WI38 (cell line): ENCODE measurements at regions not wholly inside any gene's neighbourhood (a gene's known extent, or its start where the extent isn't known, plus 50 kb on each side); places are given as distances from the start of the nearest gene placed in this dataset.

Experiments
- H3K4me3 ChIP-seq: 2 replicates; pipeline ENCODE4 v1.5.1; 2011; ENCODE audit warnings: low read depth, mild to moderate bottlenecking, control low read depth, low read length
- TF ChIP-seq, protein P1 (sequence below): IDR thresholded peaks from 2 replicates; pipeline ENCODE4 v1.5.1; 2012; ENCODE audit warnings: low read depth, mild to moderate bottlenecking, control low read depth, low read length

GRCh38 chr2:129460299-129461198 is 518.9 kb upstream of the RAB6C start:
- TF ChIP-seq, protein P1, sequence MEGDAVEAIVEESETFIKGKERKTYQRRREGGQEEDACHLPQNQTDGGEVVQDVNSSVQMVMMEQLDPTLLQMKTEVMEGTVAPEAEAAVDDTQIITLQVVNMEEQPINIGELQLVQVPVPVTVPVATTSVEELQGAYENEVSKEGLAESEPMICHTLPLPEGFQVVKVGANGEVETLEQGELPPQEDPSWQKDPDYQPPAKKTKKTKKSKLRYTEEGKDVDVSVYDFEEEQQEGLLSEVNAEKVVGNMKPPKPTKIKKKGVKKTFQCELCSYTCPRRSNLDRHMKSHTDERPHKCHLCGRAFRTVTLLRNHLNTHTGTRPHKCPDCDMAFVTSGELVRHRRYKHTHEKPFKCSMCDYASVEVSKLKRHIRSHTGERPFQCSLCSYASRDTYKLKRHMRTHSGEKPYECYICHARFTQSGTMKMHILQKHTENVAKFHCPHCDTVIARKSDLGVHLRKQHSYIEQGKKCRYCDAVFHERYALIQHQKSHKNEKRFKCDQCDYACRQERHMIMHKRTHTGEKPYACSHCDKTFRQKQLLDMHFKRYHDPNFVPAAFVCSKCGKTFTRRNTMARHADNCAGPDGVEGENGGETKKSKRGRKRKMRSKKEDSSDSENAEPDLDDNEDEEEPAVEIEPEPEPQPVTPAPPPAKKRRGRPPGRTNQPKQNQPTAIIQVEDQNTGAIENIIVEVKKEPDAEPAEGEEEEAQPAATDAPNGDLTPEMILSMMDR = no peak
- no peak overlapping the region for H3K4me3 ChIP-seq

- TF ChIP-seq, protein P1 = no peak
Measured at GRCh38 chr2:129462349-129462748, 517.1 kb upstream of the RAB6C start.

DNA sequence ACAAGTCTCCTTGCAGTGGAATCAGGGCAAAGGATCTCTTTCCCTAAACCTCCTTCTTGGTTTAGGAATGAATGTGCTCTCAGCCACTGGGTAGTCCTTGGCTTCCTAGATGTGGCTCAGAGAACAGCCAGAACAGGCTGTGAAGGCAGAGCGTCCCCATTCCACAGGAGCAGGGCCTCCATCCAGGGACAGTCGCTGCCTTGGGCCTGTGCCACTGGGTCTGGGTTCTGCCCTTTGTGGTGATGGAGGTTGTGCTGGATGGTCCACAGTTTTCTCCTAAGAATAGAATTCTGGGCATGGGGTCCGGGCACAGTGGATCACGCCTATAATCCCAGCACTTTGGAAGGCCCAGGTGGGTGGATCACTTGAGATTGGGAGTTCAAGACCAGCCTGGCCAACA is 516.5 kb upstream of the RAB6C start:
- TF ChIP-seq, protein P1 = no peak
- H3K4me3 ChIP-seq = no peak overlapping the region

More at GRCh38 chr2:129462349-129462748, 517.1 kb upstream of the RAB6C start:
- H3K4me3 ChIP-seq = no peak overlapping the region

- H3K4me3 ChIP-seq = no peak overlapping the region
Measured at GRCh38 chr2:129464036-129464435, 515.4 kb upstream of the RAB6C start.

DNA sequence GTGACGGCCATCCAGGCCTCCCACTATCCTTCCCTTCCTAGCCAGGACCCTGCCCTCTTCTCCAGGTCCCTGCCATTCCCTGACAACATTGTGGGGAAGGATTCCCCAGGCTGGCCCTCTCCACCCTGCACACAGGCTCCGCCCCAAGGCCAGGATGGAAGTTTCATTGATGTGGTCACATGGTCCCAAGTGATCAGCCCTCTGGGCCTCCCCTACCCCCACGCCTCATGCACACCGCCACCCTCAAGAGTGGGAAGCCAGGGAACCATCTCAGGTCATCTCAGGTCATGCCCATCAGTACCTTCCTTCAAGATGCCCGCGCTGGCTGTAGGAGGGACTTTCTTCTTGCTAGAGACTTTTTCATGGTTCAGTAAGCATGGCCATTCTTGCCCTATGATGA is 514.8 kb upstream of the RAB6C start:
- H3K4me3 ChIP-seq = no peak overlapping the region
- TF ChIP-seq, protein P1 = no peak

More at GRCh38 chr2:129464036-129464435, 515.4 kb upstream of the RAB6C start:
- TF ChIP-seq, protein P1 = no peak

DNA sequence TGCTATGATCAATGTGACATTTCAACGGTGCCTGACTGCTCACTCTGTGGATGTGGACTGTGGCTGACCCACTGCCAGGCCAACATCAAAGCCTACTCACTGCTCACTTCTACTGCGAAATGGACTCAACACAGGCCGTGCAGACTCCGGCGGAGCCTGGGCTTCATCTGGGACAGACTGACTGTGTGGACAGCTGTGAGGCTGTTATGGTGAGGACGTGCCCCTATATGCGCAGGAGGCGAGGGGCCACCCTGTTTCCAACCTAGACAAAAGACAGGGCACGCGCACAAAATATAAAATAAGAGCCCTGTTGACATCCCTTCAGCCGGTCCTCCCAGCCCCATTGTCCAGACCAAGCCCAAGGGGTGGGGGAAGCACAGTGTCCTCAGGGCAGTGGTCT is 514.4 kb upstream of the RAB6C start:
- TF ChIP-seq, protein P1 = no peak
- H3K4me3 ChIP-seq = no peak overlapping the region

GRCh38 chr2:129466389-129466788 is 513.1 kb upstream of the RAB6C start:
- H3K4me3 ChIP-seq = no peak overlapping the region
- TF ChIP-seq, protein P1 = no peak
